HG03520 (cell line): ENCODE measurements at regions not wholly inside any gene's neighbourhood (a gene's known extent, or its start where the extent isn't known, plus 50 kb on each side); places are given as distances from the start of the nearest gene placed in this dataset.

Experiments used
- ATAC-seq: cut with Tn5 transposase; IDR thresholded peaks from one replicate; pipeline ENCODE4 v1.9.1; 2021; ENCODE audit warnings: mild to moderate bottlenecking, moderate library complexity; ENCODE audit not compliant: unreplicated experiment

DNA sequence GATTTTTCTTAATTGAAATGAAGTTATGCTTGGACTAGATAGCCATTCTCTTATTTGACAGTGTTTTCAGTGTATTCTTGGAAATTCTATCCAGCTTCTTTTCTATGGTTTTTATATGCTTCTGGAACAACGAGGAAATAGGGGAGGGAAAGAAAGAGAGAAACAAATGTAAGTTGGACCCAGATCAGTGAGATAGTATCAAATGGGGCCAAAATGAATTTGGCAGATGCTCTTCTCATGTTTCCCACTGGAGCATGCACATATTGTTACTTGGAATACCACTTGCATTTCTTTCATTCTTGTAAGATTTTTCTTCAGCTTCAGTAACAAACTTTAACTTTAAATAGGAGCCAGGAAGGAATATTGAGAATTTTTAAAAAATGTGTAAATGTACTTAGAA lies 312.3 kb downstream of the PRL start:
- no peak for ATAC-seq

GRCh38 chr6:21985904-21986303 lies 310.9 kb downstream of the PRL start:
- ATAC-seq: no peak

GRCh38 chr6:21986703-21987102 lies 310.1 kb downstream of the PRL start:
- no peak for ATAC-seq

GRCh38 chr6:21987501-21987957 lies 309.3 kb downstream of the PRL start:
- ATAC-seq: peak; percentile 75

DNA sequence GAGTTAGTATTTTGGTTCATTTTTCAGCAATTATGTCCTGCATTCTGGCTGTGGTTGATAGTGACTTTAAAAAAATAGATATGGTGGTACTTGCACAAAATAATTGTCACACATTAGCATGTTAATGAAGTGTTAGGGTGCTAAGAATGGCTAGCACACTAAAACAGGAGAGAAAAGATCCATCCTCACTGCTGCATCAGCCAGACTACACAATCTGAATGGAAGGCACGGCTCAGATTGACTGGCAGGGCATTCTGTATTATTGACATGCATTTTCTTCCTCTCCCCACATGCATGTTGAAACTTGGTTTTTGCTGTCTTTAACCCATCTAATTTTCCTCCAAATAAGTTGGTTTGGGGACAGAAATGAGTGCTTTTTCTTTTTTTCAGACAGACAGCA lies 306.3 kb downstream of the PRL start:
- no peak for ATAC-seq

- ATAC-seq: no peak
Measured at GRCh38 chr6:21992178-21992967, 304.5 kb downstream of the PRL start.

- no peak for ATAC-seq
Measured at GRCh38 chr6:21993841-21994240, 303.0 kb downstream of the PRL start.

DNA sequence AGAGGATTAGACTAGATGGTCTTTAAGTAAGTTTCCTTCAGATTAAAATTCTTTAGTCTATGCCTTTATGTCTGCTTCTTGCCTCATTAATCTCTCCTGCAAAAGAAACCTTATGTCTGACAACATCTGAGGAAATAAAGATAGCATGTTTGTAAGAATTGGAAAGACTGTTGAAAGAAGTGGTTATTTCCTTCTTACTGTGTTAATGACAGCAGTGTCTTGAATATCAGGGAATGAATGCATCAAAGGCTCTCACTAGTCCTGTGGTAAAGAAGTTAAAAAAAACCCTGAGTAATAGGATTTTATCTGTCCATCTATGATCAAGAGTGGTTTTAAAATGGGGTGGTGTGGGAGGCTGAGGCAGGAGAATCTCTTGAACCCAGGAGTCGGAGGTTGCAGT lies 302.0 kb downstream of the PRL start:
- no peak for ATAC-seq

DNA sequence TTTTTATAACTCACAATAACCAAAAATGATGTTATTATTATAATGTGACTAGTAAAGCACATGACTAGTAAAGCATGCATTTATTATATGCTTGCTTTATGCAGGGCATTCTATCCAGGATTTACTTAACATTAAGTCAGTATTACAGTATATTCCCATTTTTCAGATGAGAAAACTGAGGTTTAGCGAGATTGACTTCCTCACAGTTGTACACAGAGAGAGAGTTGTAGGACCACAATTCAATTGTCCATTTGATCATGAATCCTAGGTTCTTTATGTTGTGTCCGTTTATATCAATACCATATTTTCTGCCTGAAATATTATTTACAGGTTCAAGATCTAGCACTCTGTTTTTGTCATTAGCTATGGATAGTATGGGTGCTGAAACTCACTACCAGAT lies 301.5 kb downstream of the PRL start:
- ATAC-seq: no peak

GRCh38 chr6:21996425-21997118 lies 300.3 kb downstream of the PRL start:
- ATAC-seq: no peak

DNA sequence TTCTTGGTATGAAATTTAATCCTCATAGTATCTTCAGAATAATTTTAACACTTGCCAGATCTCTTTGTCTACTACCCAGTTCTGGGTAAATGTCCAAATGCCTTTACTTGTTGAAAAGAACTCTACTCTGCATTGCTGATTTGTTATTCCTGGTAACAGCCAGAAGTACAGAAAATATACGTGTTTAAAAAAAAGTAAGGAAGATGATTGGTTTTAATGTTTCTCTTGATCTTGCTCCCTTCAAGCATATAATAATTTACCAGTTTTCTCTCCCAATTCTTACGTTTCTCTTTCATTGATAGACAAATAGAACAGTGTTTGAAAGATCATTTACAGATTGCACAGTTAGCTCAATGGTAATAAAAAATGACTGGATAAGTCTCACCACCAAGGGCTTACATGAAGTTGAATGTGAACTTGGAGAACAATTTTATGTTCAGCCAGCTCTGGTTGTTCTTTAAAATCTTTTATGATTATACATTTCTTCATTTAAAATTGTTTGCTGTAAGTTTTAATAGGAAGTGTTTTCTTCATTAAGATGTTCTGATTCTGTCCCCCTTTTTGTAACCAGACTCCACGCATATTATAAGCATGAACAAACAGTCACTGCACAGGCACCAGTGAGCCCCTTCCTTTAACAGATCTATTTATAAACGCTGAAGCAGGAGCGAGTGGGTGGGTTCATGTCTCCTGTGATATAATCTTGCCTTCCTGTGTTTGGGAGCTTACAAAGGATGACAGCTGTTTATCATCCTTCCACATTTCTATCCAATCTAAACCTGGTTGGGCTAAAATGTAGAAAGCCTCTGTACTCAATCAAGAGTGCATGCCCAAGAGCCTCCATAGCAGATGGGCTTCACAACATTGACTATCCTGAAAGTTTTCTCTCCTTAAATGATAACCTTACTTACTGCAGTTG lies 299.5 kb downstream of the PRL start:
- ATAC-seq: no peak

GRCh38 chr6:21998582-21998981 lies 298.3 kb downstream of the PRL start:
- no peak for ATAC-seq

DNA sequence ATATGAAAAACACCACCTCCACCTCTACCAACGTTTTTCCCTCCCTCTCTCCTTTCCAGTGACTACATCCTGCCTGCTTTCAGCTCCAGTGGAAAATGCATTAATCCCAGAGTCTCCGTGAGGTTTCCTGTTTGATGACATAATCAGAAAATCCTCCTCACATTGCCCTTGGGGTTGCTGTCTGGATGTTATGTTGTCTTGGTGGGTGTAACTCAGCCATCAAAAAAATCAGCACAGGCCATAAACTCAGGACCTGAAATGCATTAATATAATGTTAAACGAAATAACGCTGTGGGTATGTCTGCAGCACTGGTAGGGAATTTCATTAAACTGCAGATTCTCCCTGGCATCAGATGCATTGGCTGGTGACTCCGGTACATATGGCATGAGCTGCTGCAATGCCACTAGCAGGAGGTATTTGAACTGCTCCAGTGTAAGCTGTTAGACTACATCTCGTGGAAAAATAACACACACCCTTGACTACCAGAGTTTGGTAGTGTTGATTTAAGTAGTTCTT lies 297.8 kb downstream of the PRL start:
- no peak for ATAC-seq

GRCh38 chr6:21999741-22000140 lies 297.1 kb downstream of the PRL start:
- no peak for ATAC-seq

DNA sequence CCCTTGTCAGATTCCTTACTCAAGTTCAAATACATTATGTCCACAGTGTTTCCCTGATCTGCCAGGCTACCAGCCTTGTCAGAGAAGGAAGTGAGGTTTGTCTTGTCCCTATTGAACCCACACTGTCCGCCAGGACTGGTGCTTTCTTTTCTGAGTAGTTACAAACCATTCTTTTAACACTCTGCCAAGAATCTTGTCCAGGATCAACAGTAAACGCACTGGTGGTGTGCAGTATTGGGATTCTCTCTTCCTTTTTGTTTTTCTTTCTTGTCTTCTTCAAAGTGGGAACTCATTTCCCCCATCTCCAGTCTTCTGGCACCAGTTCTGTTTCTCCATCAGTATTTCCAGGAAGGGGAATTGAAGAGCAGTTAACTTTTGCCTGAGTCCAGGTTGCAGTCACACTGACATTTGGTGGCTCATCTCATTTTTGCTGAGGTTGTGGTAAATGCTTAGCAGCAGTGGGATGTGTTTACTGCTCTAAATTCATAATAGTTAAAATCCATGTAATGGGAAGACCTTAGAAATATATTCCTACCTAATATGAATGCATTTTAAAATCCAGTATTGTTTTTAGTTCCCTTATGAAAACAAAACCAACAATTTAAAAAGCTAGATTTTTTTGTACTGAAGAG lies 295.3 kb downstream of the PRL start:
- no peak for ATAC-seq

DNA sequence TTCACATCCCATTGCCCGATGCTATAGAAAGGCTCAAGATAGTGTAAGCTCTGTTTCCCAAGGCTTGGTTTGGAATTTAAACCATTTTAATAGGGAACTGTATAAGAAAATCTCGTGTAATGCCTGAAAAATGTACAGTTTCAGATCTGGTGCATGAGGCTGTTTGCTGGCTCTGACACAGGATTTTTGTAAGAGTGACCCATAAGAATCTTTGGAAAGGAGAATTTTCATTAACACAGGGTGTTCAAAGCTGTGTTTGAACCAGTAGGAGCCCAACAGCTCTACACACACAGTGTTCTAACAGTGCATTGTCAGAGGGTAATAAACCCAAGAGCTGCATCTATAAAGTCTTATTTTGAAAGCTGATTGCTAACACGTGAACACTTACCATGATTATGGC lies 293.5 kb downstream of the PRL start:
- ATAC-seq: no peak

- no peak for ATAC-seq
Measured at GRCh38 chr6:22006795-22007194, 290.0 kb downstream of the PRL start.

- no peak for ATAC-seq
Measured at GRCh38 chr6:22007469-22007868, 289.4 kb downstream of the PRL start.

DNA sequence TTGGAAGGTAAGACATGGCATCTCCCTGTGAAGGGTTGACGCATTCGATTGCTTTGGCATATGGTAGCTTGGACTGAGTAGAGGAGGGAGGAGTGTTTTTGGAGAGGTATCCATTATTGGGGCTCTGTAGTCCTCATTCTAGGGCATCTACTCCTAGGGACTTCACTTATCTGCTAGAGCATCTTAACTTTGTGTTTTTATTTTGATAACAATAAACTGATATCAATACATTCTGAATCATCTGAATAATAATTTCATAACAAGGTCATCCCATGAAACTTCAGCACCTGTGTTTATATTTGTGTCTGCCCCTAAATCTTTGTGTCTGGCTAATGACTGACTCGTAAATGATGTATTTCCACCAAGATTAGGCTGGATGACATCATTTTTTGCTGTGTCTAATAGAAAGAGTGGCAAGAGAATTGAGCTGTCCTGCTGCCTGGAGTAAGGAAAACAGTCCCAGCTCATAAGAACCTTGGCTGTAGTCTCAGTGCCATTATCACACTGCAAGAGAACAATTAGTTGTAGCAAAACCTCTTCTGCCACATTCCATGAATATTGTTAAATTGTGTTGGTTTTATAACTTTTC lies 288.5 kb downstream of the PRL start:
- ATAC-seq: no peak

GRCh38 chr6:22010102-22010501 lies 286.7 kb downstream of the PRL start:
- no peak for ATAC-seq
